A549 (cell line): ENCODE measurements at regions not wholly inside any gene's neighbourhood (a gene's known extent, or its start where the extent isn't known, plus 50 kb on each side); places are given as distances from the start of the nearest gene placed in this dataset.

Experiments
- ATAC-seq, 2 experiments: fragments of 200-7000 bp in 1 of 2; fragments of >200 bp in 1 of 2; cut with Nextera tagmentation in 1 of 2; cut with Tn5 transposase in 1 of 2; 3 replicates each; pipeline versions ENCODE4 v1.8.0 to v1.9.1; 2018 to 2020; ENCODE audit warnings: mild to moderate bottlenecking in 1 of 2, moderate library complexity in 1 of 2
- CTCF ChIA-PET: fragments of 300-600 bp; sonication (Branson Sonifier 250); formaldehyde crosslinking; extraction: SDS; loops from one replicate; lab custom pipeline; 2021; ENCODE audit warnings: antibody characterized with exemption, inconsistent platforms; lab: Yijun Ruan, JAX
- POLR2A ChIA-PET: fragments of 350-600 bp; formaldehyde crosslinking; extraction: SDS; loops from one replicate; lab custom pipeline; 2021; ENCODE audit warnings: antibody characterized with exemption, inconsistent platforms; lab: Yijun Ruan, JAX
- DNase-seq, 2 experiments: peaks; one replicate each; pipeline versions ENCODE4 v3.0.0 to v3.0.0-alpha.2; 2011 to 2016; ENCODE audit warnings: low read depth in 1 of 2, low spot score in 1 of 2
- FAIRE-seq: peaks from 2 replicates; lab custom pipeline; 2011; peaks lifted over from hg19 to GRCh38; lab: Jason Lieb, UNC
- H3K27ac ChIP-seq, 2 experiments: fragments of >200 bp; sonication (Bioruptor Twin); formaldehyde crosslinking; 3 replicates each; pipeline ENCODE4 v1.5.1; 2016 to 2017
- H3K4me1 ChIP-seq: fragments of >200 bp; sonication (Bioruptor Twin); formaldehyde crosslinking; 3 replicates; pipeline ENCODE4 v1.6.1; 2016
- H3K4me2 ChIP-seq: fragments of >200 bp; sonication (Bioruptor Twin); formaldehyde crosslinking; 3 replicates; pipeline ENCODE4 v1.6.1; 2016
- H3K4me3 ChIP-seq: fragments of >200 bp; sonication (Bioruptor Twin); formaldehyde crosslinking; 3 replicates; pipeline ENCODE4 v1.5.1; 2016
- H3K9me3 ChIP-seq: fragments of >200 bp; sonication (Bioruptor Twin); formaldehyde crosslinking; 3 replicates; pipeline ENCODE4 v1.6.1; 2016
- BHLHE40 ChIP-seq: IDR thresholded peaks from 2 replicates; pipeline ENCODE4 v1.6.1; 2012; ENCODE audit warnings: low read depth, low read length, inconsistent platforms
- CBX8 ChIP-seq: fragments of 200-600 bp; sonication (generic); IDR thresholded peaks from 2 replicates; pipeline ENCODE4 v1.6.1; 2016
- CHD2 ChIP-seq: fragments of 150-350 bp; IDR thresholded peaks from 2 replicates; pipeline ENCODE4 v1.6.1; 2014; ENCODE audit warnings: low read length; ENCODE audit not compliant: partially characterized antibody
- EHMT2 ChIP-seq: fragments of 200-600 bp; sonication (generic); IDR thresholded peaks from 2 replicates; pipeline ENCODE4 v1.6.1; 2016; ENCODE audit warnings: antibody characterized with exemption, low read depth, mild to moderate bottlenecking, moderate library complexity
- FOSB ChIP-seq: fragments of 250-450 bp; sonication (Bioruptor Pico); IDR thresholded peaks from 2 replicates; pipeline ENCODE4 v1.5.0; 2020; ENCODE audit warnings: mild to moderate bottlenecking, moderate library complexity
- GATA3 ChIP-seq: IDR thresholded peaks from 2 replicates; pipeline ENCODE4 v1.6.1; 2012; ENCODE audit warnings: borderline replicate concordance
- HEYL ChIP-seq: fragments of 250-450 bp; sonication (Bioruptor Pico); IDR thresholded peaks from 2 replicates; pipeline ENCODE4 v1.8.0; 2021; ENCODE audit warnings: mild to moderate bottlenecking, moderate library complexity
- HOXB5 ChIP-seq: fragments of 250-450 bp; sonication (Bioruptor Pico); IDR thresholded peaks from 2 replicates; pipeline ENCODE4 v1.5.0; 2020; ENCODE audit warnings: mild to moderate bottlenecking, moderate library complexity
- JUNB ChIP-seq: fragments of >200 bp; sonication (Bioruptor Twin); formaldehyde crosslinking; IDR thresholded peaks from 2 replicates; pipeline ENCODE4 v1.6.1; 2016
- KDM1A ChIP-seq: fragments of 200-600 bp; sonication (generic); IDR thresholded peaks from 2 replicates; pipeline ENCODE4 v1.6.1; 2016; ENCODE audit warnings: low read depth, mild to moderate bottlenecking
- KDM5A ChIP-seq: fragments of 200-600 bp; sonication (generic); IDR thresholded peaks from 2 replicates; pipeline ENCODE4 v1.6.1; 2016; ENCODE audit warnings: antibody characterized with exemption, mild to moderate bottlenecking
- NFE2L2 ChIP-seq: fragments of 150-350 bp; conservative IDR thresholded peaks from 2 replicates; pipeline ENCODE4 v1.6.1; 2014; ENCODE audit warnings: low read length
- NPAS2 ChIP-seq: fragments of 250-450 bp; sonication (Bioruptor Pico); IDR thresholded peaks from 2 replicates; pipeline ENCODE4 v1.8.0; 2022; ENCODE audit warnings: mild to moderate bottlenecking, moderate library complexity, borderline replicate concordance
- POLR2A ChIP-seq: IDR thresholded peaks from 2 replicates; pipeline ENCODE4 v1.6.1; 2012; ENCODE audit warnings: mild to moderate bottlenecking, low read length
- POLR2AphosphoS2 ChIP-seq: conservative IDR thresholded peaks from 2 replicates; pipeline ENCODE4 v1.6.1; 2012; ENCODE audit warnings: low read length, improper control_type of control experiment, inconsistent platforms
- RAD21 ChIP-seq, 2 experiments: fragments of >200 bp in 1 of 2; sonication (Bioruptor Twin) in 1 of 2; formaldehyde crosslinking in 1 of 2; IDR thresholded peaks in 1 of 2; conservative IDR thresholded peaks in 1 of 2; 2 replicates in 1 of 2; 3 replicates in 1 of 2; pipeline ENCODE4 v1.6.1; 2012 to 2018; ENCODE audit warnings: inconsistent platforms in 1 of 2
- RARB ChIP-seq: fragments of 250-450 bp; sonication (Bioruptor Pico); IDR thresholded peaks from 2 replicates; pipeline ENCODE4 v1.8.0; 2021; ENCODE audit warnings: mild to moderate bottlenecking, moderate library complexity
- RCOR1 ChIP-seq: fragments of 150-350 bp; IDR thresholded peaks from 2 replicates; pipeline ENCODE4 v1.6.1; 2014; ENCODE audit warnings: antibody characterized with exemption, low read length, low read depth
- REST ChIP-seq: fragments of 200-600 bp; sonication (generic); IDR thresholded peaks from 2 replicates; pipeline ENCODE4 v1.6.1; 2016; ENCODE audit warnings: antibody characterized with exemption, mild to moderate bottlenecking, moderate library complexity
- SREBF2 ChIP-seq: fragments of 450-650 bp; IDR thresholded peaks from 2 replicates; pipeline ENCODE4 v1.6.1; 2014; ENCODE audit warnings: mild to moderate bottlenecking, moderate library complexity
- TP53 ChIP-seq: fragments of 250-450 bp; sonication (Bioruptor Pico); IDR thresholded peaks from 2 replicates; pipeline ENCODE4 v1.5.0; 2021; ENCODE audit warnings: mild to moderate bottlenecking, moderate library complexity
- USF2 ChIP-seq: fragments of 450-650 bp; IDR thresholded peaks from 2 replicates; pipeline ENCODE4 v1.6.1; 2014; ENCODE audit warnings: antibody characterized with exemption
- ZC3H11A ChIP-seq: fragments of 450-650 bp; IDR thresholded peaks from 2 replicates; pipeline ENCODE4 v1.6.1; 2014; ENCODE audit warnings: antibody characterized with exemption, mild to moderate bottlenecking
- ZNF302 ChIP-seq: fragments of 250-450 bp; sonication (Bioruptor Pico); IDR thresholded peaks from 2 replicates; pipeline ENCODE4 v1.9.0; 2021; ENCODE audit warnings: inconsistent platforms, mild to moderate bottlenecking, moderate library complexity
- WGBS: methylation state at CpG from one replicate; pipeline ENCODE4 v1.1.6; 2017; ENCODE audit errors: missing lambda C conversion rate; 5-methylcytosine and 5-hydroxymethylcytosine counted together
- TF ChIP-seq, protein P1 (sequence below): fragments of >200 bp; sonication (Bioruptor Twin); formaldehyde crosslinking; IDR thresholded peaks from 3 replicates; pipeline ENCODE4 v1.6.1; 2016
- TF ChIP-seq, protein P2 (sequence below): IDR thresholded peaks from 2 replicates; pipeline ENCODE4 v1.6.1; 2012
- TF ChIP-seq, protein P3 (sequence below): fragments of >200 bp; sonication (Bioruptor Twin); formaldehyde crosslinking; IDR thresholded peaks from 3 replicates; pipeline ENCODE4 v1.5.1; 2016

GRCh38 chr11:27770576-27770975 lies 70.3 kb upstream of the BDNF start:
- peak in 1 of 2 experiments; percentile 36 for DNase-seq
- no peak for TF ChIP-seq SREBF2
- TF ChIP-seq HEYL (CRISPR knock-in tag) = no peak
- TF ChIP-seq RCOR1 = no peak
- no peak for TF ChIP-seq POLR2AphosphoS2
- TF ChIP-seq CHD2 = no peak
- ATAC-seq = peak; percentile 54 to 66; a peak in 3 of 6 replicates
- Histone ChIP-seq H3K9me3 (no peaks in the 10 kb centered on the region), H3K4me3 (no peak overlapping the region), H3K4me1 (peaks cover 9% of the 10 kb centered on the region; the same call in 2 of the 3 replicates), H3K27ac (peak overlapping the region in 1 of 2 experiments; percentile 1; a peak in 1 of 6 replicates), H3K4me2 (0 out of 3 replicates have a peak overlapping the region, but pooled peaks have one; percentile 15)
- no peak for FAIRE-seq
- ChIA-PET CTCF (interaction anchor here (0.6 to 1.4 kb wide), 2 partner anchors 50 to 140 kb away, joined by 3 to 5 read pairs; no protein-coding TSS in a partner anchor), POLR2A (no interaction called here)
- 40% methylated on average over 4 of the region's 4 CpGs for WGBS

DNA sequence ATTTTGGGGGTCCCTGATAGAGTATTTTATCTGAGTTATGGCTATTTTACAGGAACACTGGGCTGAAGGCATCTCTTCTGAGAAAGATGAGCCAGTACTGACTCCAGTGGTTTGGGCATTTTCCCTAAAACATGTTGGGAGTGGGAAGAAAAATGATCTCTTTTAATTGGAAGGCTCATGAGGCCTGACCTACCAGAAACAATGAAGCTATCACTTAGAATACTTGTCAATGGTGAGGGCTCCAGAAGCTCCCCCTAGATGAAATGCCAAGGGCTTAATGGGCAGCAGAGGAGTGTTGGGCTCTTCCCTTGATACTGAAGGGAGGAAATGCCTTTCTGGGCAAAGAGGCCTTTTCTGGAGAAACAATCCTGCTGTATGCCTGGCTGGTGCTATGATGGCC lies 63.5 kb upstream of the BDNF start:
- Histone ChIP-seq H3K27ac (no peak overlapping the region), H3K4me1 (no peaks in the 10 kb centered on the region), H3K4me2 (no peak overlapping the region), H3K4me3 (no peak overlapping the region), H3K9me3 (no peaks in the 10 kb centered on the region)
- no peak for ATAC-seq
- POLR2A ChIA-PET = no interaction called here
- CTCF ChIA-PET = interaction anchor here (0.6 kb wide), 1 partner anchor 9 kb away, joined by 4 read pairs; no protein-coding TSS in a partner anchor
- no peak for DNase-seq
- FAIRE-seq = no peak
- TF ChIP-seq ZC3H11A = no peak
- no peak for TF ChIP-seq JUNB
- no peak for TF ChIP-seq KDM1A
- TF ChIP-seq, protein P1, sequence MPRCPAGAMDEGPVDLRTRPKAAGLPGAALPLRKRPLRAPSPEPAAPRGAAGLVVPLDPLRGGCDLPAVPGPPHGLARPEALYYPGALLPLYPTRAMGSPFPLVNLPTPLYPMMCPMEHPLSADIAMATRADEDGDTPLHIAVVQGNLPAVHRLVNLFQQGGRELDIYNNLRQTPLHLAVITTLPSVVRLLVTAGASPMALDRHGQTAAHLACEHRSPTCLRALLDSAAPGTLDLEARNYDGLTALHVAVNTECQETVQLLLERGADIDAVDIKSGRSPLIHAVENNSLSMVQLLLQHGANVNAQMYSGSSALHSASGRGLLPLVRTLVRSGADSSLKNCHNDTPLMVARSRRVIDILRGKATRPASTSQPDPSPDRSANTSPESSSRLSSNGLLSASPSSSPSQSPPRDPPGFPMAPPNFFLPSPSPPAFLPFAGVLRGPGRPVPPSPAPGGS = no peak
- no peak for TF ChIP-seq GATA3
- TF ChIP-seq ZNF302 (CRISPR knock-in tag) = no peak
- no peak for TF ChIP-seq CHD2
- TF ChIP-seq POLR2A = no peak
- no peak for TF ChIP-seq CBX8
- no peak for TF ChIP-seq KDM5A
- TF ChIP-seq BHLHE40 = no peak
- no peak for TF ChIP-seq EHMT2
- TF ChIP-seq NFE2L2 = no peak

DNA sequence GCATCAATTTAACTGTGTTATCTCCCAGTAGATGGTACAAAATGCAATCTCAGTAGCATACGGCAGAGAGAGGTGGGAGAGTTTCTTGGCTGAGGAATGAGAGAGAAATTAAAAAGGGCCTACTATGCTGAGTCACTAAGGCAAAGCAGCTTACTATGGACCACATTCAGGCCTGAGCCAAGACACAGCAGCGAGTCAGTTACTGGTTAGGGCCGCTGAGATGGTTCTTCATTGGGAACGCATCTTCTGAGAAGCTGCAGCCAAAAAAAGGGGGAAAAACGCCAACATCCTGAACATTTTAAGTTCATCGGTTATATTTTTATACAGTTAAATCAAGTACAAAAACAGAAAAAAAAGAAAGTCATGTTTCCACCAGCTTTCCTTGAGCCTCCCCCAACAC lies 61.1 kb upstream of the BDNF start:
- no peak for FAIRE-seq
- Histone ChIP-seq H3K4me1 (no peaks in the 10 kb centered on the region), H3K4me2 (no peak overlapping the region), H3K9me3 (no peaks in the 10 kb centered on the region), H3K27ac (no peak overlapping the region), H3K4me3 (no peak overlapping the region)
- WGBS = 78% methylated on average over 6 of the region's 6 CpGs
- CTCF ChIA-PET = no interaction called here
- ATAC-seq = no peak
- POLR2A ChIA-PET = no interaction called here
- DNase-seq = no peak
- no peak for TF ChIP-seq JUNB
- TF ChIP-seq ZC3H11A = no peak
- TF ChIP-seq REST = no peak
- TF ChIP-seq HOXB5 = no peak
- TF ChIP-seq USF2 = no peak
- no peak for TF ChIP-seq RARB
- no peak for TF ChIP-seq NPAS2
- no peak for TF ChIP-seq KDM1A
- TF ChIP-seq HEYL (CRISPR knock-in tag) = no peak
- TF ChIP-seq, protein P1 = no peak
- no peak for TF ChIP-seq TP53 (CRISPR knock-in tag)
- no peak for TF ChIP-seq FOSB (CRISPR knock-in tag)
- TF ChIP-seq, protein P2, sequence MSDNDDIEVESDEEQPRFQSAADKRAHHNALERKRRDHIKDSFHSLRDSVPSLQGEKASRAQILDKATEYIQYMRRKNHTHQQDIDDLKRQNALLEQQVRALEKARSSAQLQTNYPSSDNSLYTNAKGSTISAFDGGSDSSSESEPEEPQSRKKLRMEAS = no peak
- TF ChIP-seq RAD21 (conservative IDR thresholded peaks at IDR 0.05 in 1 of 2, IDR thresholded peaks at IDR 0.05 in 1 of 2) = no peak
- TF ChIP-seq, protein P3, sequence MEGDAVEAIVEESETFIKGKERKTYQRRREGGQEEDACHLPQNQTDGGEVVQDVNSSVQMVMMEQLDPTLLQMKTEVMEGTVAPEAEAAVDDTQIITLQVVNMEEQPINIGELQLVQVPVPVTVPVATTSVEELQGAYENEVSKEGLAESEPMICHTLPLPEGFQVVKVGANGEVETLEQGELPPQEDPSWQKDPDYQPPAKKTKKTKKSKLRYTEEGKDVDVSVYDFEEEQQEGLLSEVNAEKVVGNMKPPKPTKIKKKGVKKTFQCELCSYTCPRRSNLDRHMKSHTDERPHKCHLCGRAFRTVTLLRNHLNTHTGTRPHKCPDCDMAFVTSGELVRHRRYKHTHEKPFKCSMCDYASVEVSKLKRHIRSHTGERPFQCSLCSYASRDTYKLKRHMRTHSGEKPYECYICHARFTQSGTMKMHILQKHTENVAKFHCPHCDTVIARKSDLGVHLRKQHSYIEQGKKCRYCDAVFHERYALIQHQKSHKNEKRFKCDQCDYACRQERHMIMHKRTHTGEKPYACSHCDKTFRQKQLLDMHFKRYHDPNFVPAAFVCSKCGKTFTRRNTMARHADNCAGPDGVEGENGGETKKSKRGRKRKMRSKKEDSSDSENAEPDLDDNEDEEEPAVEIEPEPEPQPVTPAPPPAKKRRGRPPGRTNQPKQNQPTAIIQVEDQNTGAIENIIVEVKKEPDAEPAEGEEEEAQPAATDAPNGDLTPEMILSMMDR = no peak
